ENCODE measurements at regions not wholly inside any gene's neighbourhood (a gene's known extent, or its start where the extent isn't known, plus 50 kb on each side); places are given as distances from the start of the nearest gene placed in this dataset.
"Not testable (repeated sequence)": the region's sequence is repeated elsewhere in the genome, so short reads cannot be mapped to it uniquely, and the experiment has no call there.

DNA sequence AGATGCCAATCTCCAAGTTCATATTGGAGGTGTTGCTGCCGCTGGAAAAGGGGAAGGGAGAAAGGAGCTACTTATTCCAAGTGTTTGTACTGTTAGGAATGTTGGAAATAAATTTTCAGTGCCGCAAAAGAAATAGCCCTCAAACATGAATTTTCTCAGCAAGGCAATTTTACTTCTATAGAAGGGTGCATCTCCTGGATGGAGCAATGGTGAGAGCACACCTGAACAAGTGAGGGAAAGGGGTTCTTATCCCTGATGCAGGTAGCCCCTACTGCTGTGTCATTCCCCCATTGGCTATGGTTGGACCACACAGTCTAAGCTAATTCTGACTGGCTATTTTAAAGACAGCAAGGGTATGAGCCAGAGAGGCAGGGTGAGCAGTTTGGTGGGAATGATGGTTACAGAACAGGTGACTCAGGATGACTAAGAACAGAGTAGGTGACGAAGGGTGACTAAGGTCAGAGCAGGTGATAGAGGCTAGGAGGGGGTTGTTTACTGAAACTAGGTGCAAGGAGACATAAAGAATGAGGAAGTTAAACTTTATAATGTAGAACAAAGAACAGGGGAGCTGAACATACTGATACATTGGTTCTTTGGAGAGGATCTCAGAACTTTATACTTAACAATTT, 503.5 kb downstream of the EDEM1 start:
- no peak for DNase-seq (ENCODE audit: low read depth, low spot score)

DNA sequence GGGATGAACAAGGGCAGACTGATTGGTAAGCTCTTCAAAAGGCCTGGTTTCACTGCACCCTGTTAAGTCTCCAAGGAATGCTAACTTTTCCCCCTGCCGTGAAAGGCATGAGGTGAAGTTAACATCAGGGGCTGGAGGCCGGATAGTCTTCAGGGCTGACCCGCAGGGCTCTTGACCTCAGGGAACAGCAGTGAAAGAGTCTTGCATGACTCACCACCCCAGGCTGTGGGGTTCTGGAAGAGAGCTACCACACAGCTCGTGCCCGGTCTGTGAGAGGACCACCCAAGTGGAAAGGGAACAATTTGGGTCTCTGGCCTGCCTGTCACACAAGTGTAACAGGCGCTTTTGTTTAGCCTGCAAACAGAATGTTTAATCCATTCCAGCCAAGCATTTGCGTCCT, 504.9 kb downstream of the EDEM1 start:
- no peak for DNase-seq (ENCODE audit: low read depth, low spot score)

DNA sequence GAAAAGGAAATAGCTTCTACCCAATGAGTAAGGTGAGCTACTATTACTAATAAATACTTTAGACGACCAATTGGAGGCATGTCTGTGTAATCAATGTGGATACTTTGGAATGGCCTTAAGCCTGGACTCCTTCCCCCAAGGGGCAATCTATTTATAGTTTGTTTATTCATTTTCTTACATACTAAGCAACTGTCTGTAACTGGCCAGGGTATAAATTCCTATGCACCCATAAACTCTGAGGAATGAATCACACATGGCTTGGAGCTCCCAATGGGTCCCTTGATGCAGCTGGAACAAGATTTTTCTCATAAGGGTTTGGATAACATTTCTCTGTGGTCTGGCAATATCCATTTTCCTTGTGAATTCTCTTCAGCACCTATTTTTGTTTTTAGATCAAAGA, 506.8 kb downstream of the EDEM1 start:
- no peak for DNase-seq (ENCODE audit: low read depth, low spot score)

DNA sequence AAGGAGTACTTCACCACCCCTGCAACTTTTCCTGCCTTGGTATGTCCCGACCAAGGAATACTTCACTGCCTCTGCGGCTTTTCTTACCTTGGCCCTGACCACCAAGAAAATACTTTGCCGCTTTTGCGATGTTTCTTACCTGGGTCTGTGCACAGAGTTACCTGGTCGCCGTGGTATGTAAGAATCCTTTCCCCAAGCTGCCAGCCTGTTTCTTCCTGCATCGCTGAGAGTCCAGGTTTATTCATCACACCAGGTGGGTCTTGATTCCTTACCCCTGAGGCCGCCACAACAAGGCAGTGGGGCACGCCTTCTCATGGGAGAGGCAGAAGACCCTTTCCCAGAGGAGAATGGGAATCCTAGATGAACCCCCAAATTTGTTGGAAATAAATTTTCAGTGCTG, 511.3 kb downstream of the EDEM1 start:
- DNase-seq (ENCODE audit: low read depth, low spot score): no peak

- no peak for DNase-seq (ENCODE audit: low read depth, low spot score)
Measured at GRCh38 chr3:5699313-5699712, 511.8 kb downstream of the EDEM1 start.

GRCh38 chr3:5699811-5700210, 512.3 kb downstream of the EDEM1 start:
- no peak for DNase-seq (ENCODE audit: low read depth, low spot score)

DNA sequence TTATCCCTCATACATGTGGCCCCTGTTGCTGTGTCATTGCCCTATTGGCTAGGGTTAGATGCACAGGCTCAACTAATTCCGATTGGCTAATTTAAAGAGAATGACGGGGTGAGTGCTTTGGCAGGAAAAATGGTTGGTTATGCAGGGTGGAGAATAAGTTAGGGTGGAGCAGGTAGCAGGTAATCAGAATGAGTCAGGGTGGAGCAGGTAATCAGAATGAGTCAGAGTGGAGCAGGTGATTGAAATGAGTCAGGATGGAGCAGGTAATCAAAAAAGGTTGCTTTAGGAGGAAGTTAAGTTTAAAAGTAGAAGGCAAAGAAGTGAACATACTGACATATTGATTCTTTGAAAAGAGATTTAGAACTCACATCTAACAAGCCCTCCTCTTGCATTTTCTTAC, 513.5 kb downstream of the EDEM1 start:
- DNase-seq (ENCODE audit: low read depth, low spot score): not testable (repeated sequence)

GRCh38 chr3:5707794-5708193, 520.3 kb downstream of the EDEM1 start:
- DNase-seq (ENCODE audit: low read depth, low spot score): no peak

- no peak for DNase-seq (ENCODE audit: low read depth, low spot score)
Measured at GRCh38 chr3:5709714-5710113, 522.2 kb downstream of the EDEM1 start.

DNA sequence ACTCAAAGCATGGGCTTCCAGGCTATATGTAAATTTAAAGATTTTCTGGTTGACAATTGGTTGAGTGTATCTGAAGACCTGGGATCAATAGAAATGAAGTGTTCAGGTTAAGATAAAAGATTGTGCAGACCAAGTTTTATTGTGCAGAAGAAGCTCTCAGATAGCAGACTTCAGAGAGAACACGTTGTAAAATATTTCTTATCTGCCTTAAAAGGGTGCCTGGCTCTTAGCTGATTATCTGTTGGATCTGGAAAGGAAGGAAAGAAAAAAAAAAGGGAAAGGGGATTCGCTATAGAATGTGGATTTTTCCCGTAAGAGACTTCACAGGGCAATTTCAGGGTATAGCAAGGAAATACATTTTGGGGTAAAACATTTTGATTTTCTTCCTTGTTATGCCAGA, 523.2 kb downstream of the EDEM1 start:
- no peak for DNase-seq (ENCODE audit: low read depth, low spot score)

DNA sequence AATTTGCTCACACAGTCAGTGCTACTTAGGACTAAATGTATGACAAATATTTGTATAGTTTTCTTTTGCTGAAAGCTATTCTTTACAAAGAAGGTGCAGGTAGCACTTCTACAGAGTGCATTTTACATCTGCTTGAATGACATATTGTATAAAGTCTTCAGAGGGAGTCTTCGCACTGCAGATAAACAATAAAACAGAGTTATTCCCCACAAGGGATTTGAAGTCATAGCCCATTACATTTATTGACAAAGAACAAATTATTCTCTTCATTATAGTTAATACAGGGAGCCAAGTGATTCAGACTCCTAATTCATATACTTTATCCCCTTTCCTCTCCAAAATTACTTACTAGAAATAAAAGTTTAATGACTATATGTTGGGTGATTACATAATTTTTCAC, 529.7 kb downstream of the EDEM1 start:
- no peak for DNase-seq (ENCODE audit: low read depth, low spot score)

DNA sequence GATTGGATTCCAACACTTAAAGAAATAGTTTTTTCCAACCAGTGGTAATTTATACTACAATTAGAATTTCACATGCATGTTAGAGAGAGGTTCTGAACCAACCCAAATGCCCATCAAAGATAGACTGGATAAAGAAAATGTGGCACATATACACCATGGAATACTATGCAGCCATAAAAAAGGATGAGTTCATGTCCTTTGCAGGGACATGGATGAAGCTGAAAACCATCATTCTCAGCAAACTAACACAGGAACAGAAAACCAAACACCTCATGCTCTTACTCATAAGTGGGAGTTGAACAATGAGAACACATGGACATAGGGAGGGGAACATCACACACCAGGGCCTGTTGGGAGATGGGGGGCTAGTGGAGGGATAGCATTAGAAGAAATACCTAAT, 532.2 kb downstream of the EDEM1 start:
- DNase-seq (ENCODE audit: low read depth, low spot score): not testable (repeated sequence)

DNA sequence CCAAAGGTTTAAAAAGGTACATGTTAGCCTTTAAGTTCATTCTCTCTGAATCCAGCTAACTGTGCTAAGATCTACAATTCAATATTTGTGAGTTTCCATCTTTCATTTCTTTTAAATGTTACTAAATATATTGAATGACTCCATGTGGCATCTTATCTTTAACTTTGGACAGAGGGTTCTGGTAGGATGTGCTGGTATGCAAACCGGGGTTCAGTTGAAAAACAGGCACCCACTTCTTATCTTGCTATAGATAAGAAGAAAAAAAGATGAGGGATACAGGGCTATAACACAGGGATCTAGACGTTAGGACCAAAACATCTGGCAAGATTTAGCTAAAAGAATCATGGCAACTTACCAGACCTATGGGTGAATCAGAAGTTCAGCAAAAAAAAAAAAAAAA, 538.3 kb downstream of the EDEM1 start:
- DNase-seq (ENCODE audit: low read depth, low spot score): no peak

DNA sequence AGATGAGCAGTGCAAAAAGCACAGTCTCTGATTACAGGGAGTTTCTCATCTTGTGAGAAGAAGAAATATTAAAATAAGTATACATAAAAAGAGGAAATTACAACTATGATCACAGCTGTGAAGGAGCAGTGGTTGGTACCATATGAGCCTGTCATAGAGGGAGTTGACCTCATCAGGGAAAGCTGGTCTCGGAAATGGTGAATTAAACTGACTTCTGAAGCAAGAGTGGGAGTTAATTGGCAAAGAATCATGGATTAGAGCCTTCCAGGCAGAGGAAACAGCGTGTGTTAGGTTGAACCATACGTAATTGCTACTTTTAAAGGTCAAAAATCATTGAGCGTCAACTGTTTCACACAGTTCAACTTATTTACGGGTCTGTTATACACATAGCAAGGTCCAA, 539.1 kb downstream of the EDEM1 start:
- no peak for DNase-seq (ENCODE audit: low read depth, low spot score)

- no peak for DNase-seq (ENCODE audit: low read depth, low spot score)
Measured at GRCh38 chr3:5727743-5728484, 540.4 kb downstream of the EDEM1 start.

DNA sequence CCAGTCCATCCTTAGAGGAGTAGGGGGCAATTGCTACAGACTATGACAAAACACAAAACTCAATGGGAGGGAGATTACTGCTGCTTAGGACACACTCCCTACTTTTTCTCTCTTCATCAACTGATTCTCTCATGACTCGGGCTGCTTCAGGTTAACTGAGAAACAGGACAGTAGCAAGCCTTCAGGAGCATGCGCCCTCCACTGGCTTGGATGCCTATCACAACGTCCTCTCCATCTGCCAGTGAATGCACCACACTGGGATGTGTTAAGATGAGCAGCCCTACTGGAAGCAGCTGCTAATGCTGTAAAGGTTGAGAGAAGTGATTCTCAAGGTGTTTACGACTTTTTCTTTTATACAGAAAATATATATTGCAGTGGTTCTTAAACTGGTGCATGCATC, 542.3 kb downstream of the EDEM1 start:
- no peak for DNase-seq (ENCODE audit: low read depth, low spot score)

DNA sequence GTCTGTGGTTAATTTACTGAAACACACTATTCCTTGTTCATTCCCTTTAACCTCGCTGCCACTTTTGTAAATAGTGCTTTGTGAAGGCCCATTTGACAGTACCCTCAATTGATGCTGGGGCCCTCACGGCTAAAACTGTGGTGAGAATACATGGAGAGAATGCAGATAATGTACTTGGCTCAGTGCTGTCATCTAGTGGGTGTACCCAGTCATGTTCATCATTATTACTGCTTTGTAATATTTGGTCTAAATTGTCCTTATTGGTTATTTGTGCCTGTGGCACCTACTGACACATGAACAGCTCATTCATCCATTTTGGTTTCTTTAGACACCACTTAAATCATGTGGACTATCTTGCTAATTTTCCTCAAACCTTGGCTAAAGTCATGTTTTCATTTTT, 543.6 kb downstream of the EDEM1 start:
- no peak for DNase-seq (ENCODE audit: low read depth, low spot score)

GRCh38 chr3:5732081-5732480, 544.6 kb downstream of the EDEM1 start:
- no peak for DNase-seq (ENCODE audit: low read depth, low spot score)

DNA sequence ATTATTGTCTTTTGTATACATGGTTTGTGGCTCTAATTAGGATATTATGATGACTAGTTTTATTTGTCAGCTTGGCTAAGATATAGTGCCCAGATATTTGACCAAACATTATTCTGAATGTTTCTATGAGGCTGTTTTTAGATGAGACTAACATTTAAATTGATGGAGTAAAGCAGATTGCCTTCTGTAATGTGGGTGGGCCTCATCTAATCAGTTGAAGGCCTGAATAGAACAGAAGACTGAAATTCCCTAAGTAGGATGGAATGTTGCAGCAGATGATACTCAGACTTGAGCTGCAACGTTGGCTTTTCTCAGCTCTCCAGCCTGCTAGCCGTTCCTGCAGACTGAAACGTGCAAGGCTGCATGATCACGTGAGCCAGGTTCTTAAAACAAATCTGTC, 546.5 kb downstream of the EDEM1 start:
- no peak for DNase-seq (ENCODE audit: low read depth, low spot score)

- DNase-seq (ENCODE audit: low read depth, low spot score): no peak
Measured at GRCh38 chr3:5735896-5736295, 548.4 kb downstream of the EDEM1 start.

DNA sequence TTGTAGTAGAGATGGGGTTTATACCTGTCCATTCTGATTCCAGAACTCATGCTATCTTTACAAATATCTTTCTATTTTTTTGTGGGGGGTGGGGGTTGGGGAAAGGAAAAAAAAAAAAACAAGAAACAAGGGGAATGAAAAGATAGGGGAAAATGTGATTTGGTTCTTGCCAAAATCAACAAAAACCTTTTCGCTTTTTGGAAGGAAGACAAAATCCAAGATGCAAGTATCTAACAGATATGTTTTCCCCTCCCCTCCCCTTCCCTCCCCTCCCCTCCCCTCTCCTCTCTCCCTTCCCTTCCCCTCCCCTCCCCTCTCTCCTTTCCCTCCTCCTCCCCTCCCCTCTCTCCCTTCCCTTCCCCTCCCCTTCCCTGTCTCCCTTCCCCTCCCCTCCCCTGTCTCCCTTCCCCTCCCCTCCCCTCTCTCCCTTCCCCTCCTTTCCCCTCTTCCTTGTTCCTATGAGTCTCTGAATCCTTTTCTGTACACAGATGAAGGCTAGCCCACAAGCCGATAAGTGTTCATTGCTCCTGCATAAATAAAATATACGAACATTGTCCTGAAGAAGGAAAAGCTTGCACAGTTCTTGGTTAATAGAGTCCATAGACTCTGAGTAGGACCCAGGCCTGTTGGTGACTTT, 551.9 kb downstream of the EDEM1 start:
- DNase-seq (ENCODE audit: low read depth, low spot score): no peak

DNA sequence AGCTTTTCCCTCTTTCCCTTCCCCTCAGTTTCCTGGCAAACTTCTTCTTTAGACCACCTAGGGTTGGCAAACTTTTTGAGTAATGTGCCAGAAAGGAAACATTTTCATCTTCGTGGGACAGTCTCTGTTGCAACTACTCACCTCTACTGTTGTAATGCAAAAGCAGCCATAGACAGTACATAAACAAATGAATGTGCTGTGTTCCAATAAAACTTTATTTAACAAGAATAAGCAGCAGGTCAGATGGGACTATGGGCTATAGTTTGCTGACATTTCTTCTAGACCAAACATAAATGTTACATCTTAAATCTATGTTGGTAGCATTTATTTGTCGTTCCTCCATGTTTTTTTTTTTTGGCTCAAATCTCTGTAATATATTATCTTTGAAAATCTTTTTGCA, 552.4 kb downstream of the EDEM1 start:
- DNase-seq (ENCODE audit: low read depth, low spot score): no peak

DNA sequence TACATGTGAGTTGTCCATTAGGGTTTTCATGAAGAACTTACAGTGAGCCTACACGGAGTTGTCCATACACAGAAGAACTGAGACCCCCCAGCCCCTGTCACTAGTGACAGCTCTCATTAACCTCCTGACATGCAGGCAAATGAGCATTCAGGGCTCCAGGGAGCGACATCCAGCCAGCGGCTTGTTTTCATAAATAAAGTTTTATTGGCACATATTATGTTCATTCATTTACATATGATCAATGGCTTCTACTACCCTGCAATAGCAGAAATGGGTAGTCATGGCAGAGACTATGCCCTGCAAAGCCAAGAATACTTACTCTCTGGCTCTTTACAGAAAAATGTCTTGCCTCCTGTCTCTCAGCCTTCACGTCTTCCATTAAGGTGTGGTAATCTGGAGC, 553.5 kb downstream of the EDEM1 start:
- no peak for DNase-seq (ENCODE audit: low read depth, low spot score)

Measured in activated CD4-positive, CD25-positive, alpha-beta regulatory T cell treated with anti-CD3 and anti-CD28 coated beads, Interleukin-2, amount 50 U/mL, for 16 hours (primary cell).